ENCODE measurements at regions not wholly inside any gene's neighbourhood (a gene's known extent, or its start where the extent isn't known, plus 50 kb on each side); places are given as distances from the start of the nearest gene placed in this dataset.

GRCh38 chr6:166106076-166106686, 61.5 kb downstream of the TBXT start:
- DNase-seq (ENCODE audit: low read depth in 2 of 2), result peak; percentile 42 to 76

GRCh38 chr6:166105341-166106075, 62.1 kb downstream of the TBXT start:
- no peak for DNase-seq (ENCODE audit: low read depth in 2 of 2)

- no peak for DNase-seq (ENCODE audit: low read depth in 2 of 2)
These were observed 62.8 kb downstream of the TBXT start for GRCh38 chr6:166104872-166105271.

- no peak for DNase-seq (ENCODE audit: low read depth in 2 of 2)
These were observed 63.5 kb downstream of the TBXT start for GRCh38 chr6:166104107-166104506.

GRCh38 chr6:166101819-166102419, 65.7 kb downstream of the TBXT start:
- DNase-seq (ENCODE audit: low read depth in 2 of 2), result no peak

GRCh38 chr6:166097914-166098522, 69.6 kb downstream of the TBXT start:
- DNase-seq (ENCODE audit: low read depth in 2 of 2), result peak; percentile 3 to 59

- DNase-seq (ENCODE audit: low read depth in 2 of 2), result no peak
These were observed 79.8 kb downstream of the TBXT start for GRCh38 chr6:166087852-166088251.

- DNase-seq (ENCODE audit: low read depth in 2 of 2), result no peak
These were observed 80.4 kb downstream of the TBXT start for GRCh38 chr6:166087246-166087645.

- no peak for DNase-seq (ENCODE audit: low read depth in 2 of 2)
These were observed 82.2 kb downstream of the TBXT start for GRCh38 chr6:166085500-166085899.

- no peak for DNase-seq (ENCODE audit: low read depth in 2 of 2)
These were observed 82.7 kb downstream of the TBXT start for GRCh38 chr6:166084951-166085350.

GRCh38 chr6:166079841-166080240, 87.8 kb downstream of the TBXT start:
- DNase-seq (ENCODE audit: low read depth in 2 of 2), result no peak

GRCh38 chr6:166078294-166078693, 89.4 kb downstream of the TBXT start:
- DNase-seq (ENCODE audit: low read depth in 2 of 2), result no peak

GRCh38 chr6:166076625-166077024, 91.0 kb downstream of the TBXT start:
- no peak for DNase-seq (ENCODE audit: low read depth in 2 of 2)

GRCh38 chr6:166075925-166076324, 91.7 kb downstream of the TBXT start:
- DNase-seq (ENCODE audit: low read depth in 2 of 2), result no peak

GRCh38 chr6:166075186-166075585, 92.5 kb downstream of the TBXT start:
- no peak for DNase-seq (ENCODE audit: low read depth in 2 of 2)

- no peak for DNase-seq (ENCODE audit: low read depth in 2 of 2)
These were observed 94.6 kb downstream of the TBXT start for GRCh38 chr6:166073082-166073481.

GRCh38 chr6:166068768-166069167, 98.9 kb downstream of the TBXT start:
- no peak for DNase-seq (ENCODE audit: low read depth in 2 of 2)

GRCh38 chr6:166058064-166058739, 109.4 kb downstream of the TBXT start:
- no peak for DNase-seq (ENCODE audit: low read depth in 2 of 2)

- no peak for DNase-seq (ENCODE audit: low read depth in 2 of 2)
These were observed 110.2 kb downstream of the TBXT start for GRCh38 chr6:166057431-166057830.

- no peak for DNase-seq (ENCODE audit: low read depth in 2 of 2)
These were observed 111.0 kb downstream of the TBXT start for GRCh38 chr6:166056637-166057036.

- no peak for DNase-seq (ENCODE audit: low read depth in 2 of 2)
These were observed 111.8 kb downstream of the TBXT start for GRCh38 chr6:166055801-166056200.

- DNase-seq (ENCODE audit: low read depth in 2 of 2), result no peak
These were observed 114.8 kb downstream of the TBXT start for GRCh38 chr6:166052837-166053236.

Data from lung microvascular endothelial cell (primary cell).